Stimulated activated naive CD4-positive, alpha-beta T cell treated with Interleukin-2 at 50 U/mL for 16 hours (primary cell): ENCODE measurements at regions not wholly inside any gene's neighbourhood (a gene's known extent, or its start where the extent isn't known, plus 50 kb on each side); places are given as distances from the start of the nearest gene placed in this dataset.

Source experiments
- DNase-seq: peaks from one replicate; lab custom pipeline; 2025; lab: John Stamatoyannopoulos, UW

GRCh38 chr10:44477046-44477425 lies 92.1 kb upstream of the CXCL12 start:
- DNase-seq = no peak

- DNase-seq = no peak
These were observed 93.1 kb upstream of the CXCL12 start for GRCh38 chr10:44478040-44478439.

- no peak for DNase-seq
These were observed 94.2 kb upstream of the CXCL12 start for GRCh38 chr10:44478876-44479705.

- no peak for DNase-seq
These were observed 107.8 kb upstream of the CXCL12 start for GRCh38 chr10:44492678-44493077.

- DNase-seq = no peak
These were observed 113.3 kb upstream of the CXCL12 start for GRCh38 chr10:44498222-44498621.

- DNase-seq = no peak
These were observed 115.6 kb upstream of the CXCL12 start for GRCh38 chr10:44500451-44500850.

- DNase-seq = no peak
These were observed 121.5 kb upstream of the CXCL12 start for GRCh38 chr10:44506386-44506785.

- DNase-seq = no peak
These were observed 125.7 kb upstream of the CXCL12 start for GRCh38 chr10:44510379-44511115.

GRCh38 chr10:44511166-44511565 lies 126.3 kb upstream of the CXCL12 start:
- no peak for DNase-seq

GRCh38 chr10:44511601-44512000 lies 126.7 kb upstream of the CXCL12 start:
- DNase-seq = no peak

GRCh38 chr10:44512431-44513022 lies 127.6 kb upstream of the CXCL12 start:
- DNase-seq = no peak

GRCh38 chr10:44513591-44513990 lies 128.7 kb upstream of the CXCL12 start:
- no peak for DNase-seq

GRCh38 chr10:44516891-44517290 lies 132.0 kb upstream of the CXCL12 start:
- no peak for DNase-seq

GRCh38 chr10:44517635-44518034 lies 132.7 kb upstream of the CXCL12 start:
- DNase-seq = no peak

GRCh38 chr10:44519361-44519760 lies 134.5 kb upstream of the CXCL12 start:
- no peak for DNase-seq

- DNase-seq = no peak
These were observed 135.8 kb upstream of the CXCL12 start for GRCh38 chr10:44520651-44521050.

GRCh38 chr10:44539178-44539577 lies 154.3 kb upstream of the CXCL12 start:
- no peak for DNase-seq

- DNase-seq = no peak
These were observed 167.8 kb upstream of the CXCL12 start for GRCh38 chr10:44552726-44553125.

GRCh38 chr10:44557596-44558191 lies 172.8 kb upstream of the CXCL12 start:
- no peak for DNase-seq

GRCh38 chr10:44558521-44558920 lies 173.6 kb upstream of the CXCL12 start:
- DNase-seq = no peak

GRCh38 chr10:44564361-44564760 lies 179.5 kb upstream of the CXCL12 start:
- no peak for DNase-seq

- no peak for DNase-seq
These were observed 179.9 kb upstream of the CXCL12 start for GRCh38 chr10:44564790-44565189.

- DNase-seq = no peak
These were observed 181.9 kb upstream of the CXCL12 start for GRCh38 chr10:44566786-44567185.
